Erythroblast (primary cell): ENCODE measurements at regions not wholly inside any gene's neighbourhood (a gene's known extent, or its start where the extent isn't known, plus 50 kb on each side); places are given as distances from the start of the nearest gene placed in this dataset.
"Not testable (repeated sequence)": the region's sequence is repeated elsewhere in the genome, so short reads cannot be mapped to it uniquely, and the experiment has no call there.

Experiments used
- DNase-seq, 2 experiments: peaks; one replicate each; lab custom pipeline; 2025; lab: John Stamatoyannopoulos, UW
- GATA1 ChIP-seq: IDR thresholded peaks from 2 replicates; pipeline ENCODE4 v1.6.1; 2011; ENCODE audit warnings: low read depth, mild to moderate bottlenecking, control low read depth, low read length, moderate library complexity
- POLR2A ChIP-seq: IDR thresholded peaks from 2 replicates; pipeline ENCODE4 v1.6.1; 2011; ENCODE audit warnings: mild to moderate bottlenecking, low read length

GRCh38 chr2:125756431-125756830 lies 899.5 kb upstream of the GYPC start:
- TF ChIP-seq POLR2A: no peak
- no peak for TF ChIP-seq GATA1
- no peak for DNase-seq

- TF ChIP-seq POLR2A (no peak), GATA1 (no peak)
- no peak for DNase-seq
These were observed 859.2 kb upstream of the GYPC start for GRCh38 chr2:125796784-125797183.

- TF ChIP-seq GATA1 (no peak), POLR2A (no peak)
- DNase-seq: no peak
These were observed 858.8 kb upstream of the GYPC start for GRCh38 chr2:125797192-125797591.

GRCh38 chr2:125822746-125823145 lies 833.2 kb upstream of the GYPC start:
- no peak for DNase-seq
- TF ChIP-seq POLR2A (no peak), GATA1 (no peak)

GRCh38 chr2:125825781-125826180 lies 830.2 kb upstream of the GYPC start:
- not testable (repeated sequence) for DNase-seq

GRCh38 chr2:125837128-125837527 lies 818.8 kb upstream of the GYPC start:
- TF ChIP-seq POLR2A (no peak), GATA1 (no peak)
- no peak for DNase-seq

GRCh38 chr2:125837611-125838010 lies 818.3 kb upstream of the GYPC start:
- TF ChIP-seq GATA1 (no peak), POLR2A (no peak)
- no peak for DNase-seq

GRCh38 chr2:125839945-125840344 lies 816.0 kb upstream of the GYPC start:
- no peak for DNase-seq
- TF ChIP-seq GATA1: no peak
- TF ChIP-seq POLR2A: no peak

GRCh38 chr2:125842041-125842440 lies 813.9 kb upstream of the GYPC start:
- TF ChIP-seq POLR2A (no peak), GATA1 (no peak)
- no peak for DNase-seq

- no peak for TF ChIP-seq GATA1
- TF ChIP-seq POLR2A: no peak
- no peak for DNase-seq
These were observed 805.4 kb upstream of the GYPC start for GRCh38 chr2:125850541-125850940.

GRCh38 chr2:125852364-125852763 lies 803.6 kb upstream of the GYPC start:
- no peak for DNase-seq
- TF ChIP-seq POLR2A: no peak
- no peak for TF ChIP-seq GATA1

- TF ChIP-seq POLR2A (no peak), GATA1 (no peak)
These were observed 802.3 kb upstream of the GYPC start for GRCh38 chr2:125853626-125854025.

GRCh38 chr2:125855204-125855603 lies 800.8 kb upstream of the GYPC start:
- DNase-seq: no peak
- TF ChIP-seq GATA1 (no peak), POLR2A (no peak)

More at GRCh38 chr2:125853626-125854025, 802.3 kb upstream of the GYPC start:
- DNase-seq: no peak

GRCh38 chr2:125857971-125858794 lies 797.8 kb upstream of the GYPC start:
- TF ChIP-seq POLR2A (no peak), GATA1 (no peak)

GRCh38 chr2:125861461-125861860 lies 794.5 kb upstream of the GYPC start:
- no peak for DNase-seq
- no peak for TF ChIP-seq POLR2A
- TF ChIP-seq GATA1: no peak

More at GRCh38 chr2:125857971-125858794, 797.8 kb upstream of the GYPC start:
- DNase-seq: no peak
